GM12872 (cell line): ENCODE measurements at regions not wholly inside any gene's neighbourhood (a gene's known extent, or its start where the extent isn't known, plus 50 kb on each side); places are given as distances from the start of the nearest gene placed in this dataset.

ENCODE experiments used
- CTCF ChIP-seq: IDR thresholded peaks from 3 replicates; pipeline ENCODE4 v1.5.1; 2011; ENCODE audit warnings: low read depth, mild to moderate bottlenecking, low read length, moderate library complexity; ENCODE audit not compliant: insufficient read depth

- no peak for TF ChIP-seq CTCF
Measured at GRCh38 chrX:139360356-139360755, 170.2 kb upstream of the F9 start.

GRCh38 chrX:139332441-139332840, 198.1 kb upstream of the F9 start:
- no peak for TF ChIP-seq CTCF

GRCh38 chrX:139327355-139327754, 203.2 kb upstream of the F9 start:
- no peak for TF ChIP-seq CTCF

- no peak for TF ChIP-seq CTCF
Measured at GRCh38 chrX:139324756-139325155, 205.8 kb upstream of the F9 start.

- no peak for TF ChIP-seq CTCF
Measured at GRCh38 chrX:139304471-139304870, 226.1 kb upstream of the F9 start.

- TF ChIP-seq CTCF, result no peak
Measured at GRCh38 chrX:139299309-139299708, 231.2 kb upstream of the F9 start.

- no peak for TF ChIP-seq CTCF
Measured at GRCh38 chrX:139298437-139298836, 232.1 kb upstream of the F9 start.

GRCh38 chrX:139297638-139298037, 232.9 kb upstream of the F9 start:
- TF ChIP-seq CTCF, result no peak
